BJ (cell line): ENCODE measurements at regions not wholly inside any gene's neighbourhood (a gene's known extent, or its start where the extent isn't known, plus 50 kb on each side); places are given as distances from the start of the nearest gene placed in this dataset.

Experiments
- CTCF ChIA-PET: fragments of 350-600 bp; formaldehyde crosslinking; extraction: SDS; loops from one replicate; lab custom pipeline; 2021; ENCODE audit warnings: antibody characterized with exemption, inconsistent platforms; lab: Yijun Ruan, JAX
- POLR2A ChIA-PET: fragments of 300-600 bp; sonication (Branson Sonifier 250); formaldehyde crosslinking; extraction: SDS; loops from one replicate; lab custom pipeline; 2021; ENCODE audit warnings: antibody characterized with exemption; lab: Charles Lee
- DNase-seq: peaks from one replicate; pipeline ENCODE4 v3.0.0-alpha.2; 2011; ENCODE audit warnings: low read depth
- H3K27me3 ChIP-seq: 2 replicates; pipeline ENCODE4 v1.6.0; 2011; ENCODE audit warnings: low read length; ENCODE audit not compliant: control insufficient read depth, insufficient read depth
- H3K36me3 ChIP-seq: 2 replicates; pipeline ENCODE4 v1.5.1; 2011; ENCODE audit warnings: low read length; ENCODE audit not compliant: control insufficient read depth, insufficient read depth
- H3K4me3 ChIP-seq: 2 replicates; pipeline ENCODE4 v1.5.1; 2011; ENCODE audit warnings: low read depth, mild to moderate bottlenecking, control low read depth, low read length
- CTCF ChIP-seq: IDR thresholded peaks from 2 replicates; pipeline ENCODE4 v1.5.1; 2011; ENCODE audit warnings: low read depth, mild to moderate bottlenecking, control low read depth, inconsistent platforms, low read length, moderate library complexity; ENCODE audit not compliant: insufficient read depth

DNA sequence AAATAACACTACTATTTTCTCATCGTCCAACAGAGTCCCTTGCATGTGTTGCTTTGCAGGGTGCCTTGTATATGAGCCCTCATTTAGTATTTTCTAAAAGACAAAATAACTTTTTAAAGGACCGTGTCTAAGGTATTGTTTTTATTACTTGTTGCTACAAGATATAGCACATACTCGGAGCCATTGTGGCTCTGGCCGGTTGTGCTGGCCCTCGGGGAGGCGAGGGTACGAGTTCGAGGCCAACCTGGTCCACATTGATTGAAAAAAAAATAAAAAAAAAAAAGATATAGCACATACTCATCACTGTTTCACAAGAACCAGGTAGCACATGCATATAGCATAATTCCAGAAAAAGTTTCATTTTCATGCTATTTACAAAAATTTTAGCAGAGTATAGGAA lies 869.2 kb downstream of the MRPL39 start:
- Histone ChIP-seq H3K27me3 (no peaks in the 10 kb centered on the region), H3K36me3 (no peaks in the 10 kb centered on the region), H3K4me3 (no peak overlapping the region)
- TF ChIP-seq CTCF: no peak
- ChIA-PET POLR2A (no interaction called here), CTCF (no interaction called here)
- DNase-seq: no peak

DNA sequence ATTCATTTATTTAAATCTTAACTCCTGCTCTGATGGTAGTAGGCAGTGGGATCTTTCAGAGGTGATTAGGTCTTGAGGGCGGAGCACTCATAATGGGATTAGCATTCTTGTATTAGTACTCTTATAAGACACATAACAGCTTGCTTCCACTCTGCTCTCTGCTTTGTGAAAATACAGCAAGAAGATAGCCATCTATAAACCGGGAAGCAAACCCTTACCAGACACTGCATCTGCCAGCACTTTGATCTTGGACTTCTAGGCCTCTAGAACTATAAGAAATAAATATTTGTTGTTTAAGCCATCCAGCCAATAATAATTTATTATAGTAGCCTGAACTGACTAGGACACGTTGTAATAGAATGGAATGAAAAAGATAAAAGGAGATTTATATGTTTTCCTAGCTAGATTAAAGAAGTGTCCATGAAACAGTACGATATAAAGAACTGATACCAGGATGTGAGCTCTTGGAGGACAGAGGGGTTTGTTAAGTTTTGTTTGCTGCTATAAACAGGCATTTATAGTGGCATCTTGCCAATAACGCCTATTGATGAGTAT lies 869.9 kb downstream of the MRPL39 start:
- Histone ChIP-seq H3K36me3 (no peaks in the 10 kb centered on the region), H3K27me3 (no peaks in the 10 kb centered on the region), H3K4me3 (no peak overlapping the region)
- DNase-seq: no peak
- ChIA-PET CTCF (no interaction called here), POLR2A (no interaction called here)
- TF ChIP-seq CTCF: no peak

DNA sequence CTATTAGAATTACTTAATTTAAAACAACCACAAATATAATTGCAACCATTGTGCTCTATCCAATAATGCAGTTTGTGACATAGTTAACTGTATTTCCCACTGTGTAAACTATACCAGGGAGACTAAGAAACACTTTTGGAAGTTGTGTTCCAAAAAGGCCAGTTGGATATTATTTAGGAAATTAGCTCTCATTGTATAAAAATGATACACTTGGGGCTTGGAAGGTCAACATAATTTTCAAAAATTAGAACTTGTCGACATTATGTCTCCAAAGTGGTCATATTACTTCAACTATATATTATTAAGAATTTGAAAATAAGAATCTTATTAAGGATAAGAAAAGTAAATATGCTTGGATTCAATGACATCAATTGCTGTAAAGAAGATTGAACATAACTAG lies 876.6 kb downstream of the MRPL39 start:
- ChIA-PET CTCF (no interaction called here), POLR2A (no interaction called here)
- H3K4me3 ChIP-seq: no peak overlapping the region
- no peaks in the 10 kb centered on the region for H3K27me3 ChIP-seq
- no peak for TF ChIP-seq CTCF
- no peaks in the 10 kb centered on the region for H3K36me3 ChIP-seq
- DNase-seq: no peak

GRCh38 chr21:24729568-24729967 lies 877.7 kb downstream of the MRPL39 start:
- DNase-seq: no peak
- no peak for TF ChIP-seq CTCF
- CTCF ChIA-PET: no interaction called here
- H3K4me3 ChIP-seq: no peak overlapping the region
- POLR2A ChIA-PET: no interaction called here
- no peaks in the 10 kb centered on the region for H3K36me3 ChIP-seq
- H3K27me3 ChIP-seq: no peaks in the 10 kb centered on the region

GRCh38 chr21:24727803-24728440 lies 879.4 kb downstream of the MRPL39 start:
- no peak for DNase-seq
- Histone ChIP-seq H3K4me3 (no peak overlapping the region), H3K27me3 (no peaks in the 10 kb centered on the region), H3K36me3 (no peaks in the 10 kb centered on the region)
- TF ChIP-seq CTCF: no peak
- ChIA-PET POLR2A (no interaction called here), CTCF (no interaction called here)
